ENCODE measurements at regions not wholly inside any gene's neighbourhood (a gene's known extent, or its start where the extent isn't known, plus 50 kb on each side); places are given as distances from the start of the nearest gene placed in this dataset.

DNA sequence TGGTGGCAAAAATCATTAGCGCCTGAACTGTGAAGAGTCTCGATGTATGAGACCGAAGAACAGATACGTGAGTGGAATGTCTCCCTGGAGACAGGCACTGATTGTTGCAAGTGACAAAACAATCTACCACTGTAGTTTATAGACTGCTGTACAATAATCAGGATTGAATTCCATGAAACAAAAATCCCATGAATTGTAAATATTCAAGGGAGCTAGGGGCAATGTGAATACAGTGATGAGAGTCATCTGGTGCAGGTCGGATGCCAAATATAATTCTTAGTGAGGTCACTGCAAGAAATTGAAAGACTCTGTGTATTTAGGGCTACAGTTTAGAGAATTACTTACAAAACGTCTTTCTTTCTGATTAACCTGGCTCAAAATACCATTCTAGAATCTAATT, 594.4 kb upstream of the VSTM2A start:
- in situ Hi-C loops (cut with MboI) = no loop called here
- H3K9me3 ChIP-seq (ENCODE audit: low read depth) = no peaks in the 10 kb centered on the region
- H3K79me2 ChIP-seq (ENCODE audit: insufficient read depth) = no peaks in the 10 kb centered on the region
- no peak overlapping the region for H3K4me3 ChIP-seq
- no peaks in the 10 kb centered on the region for H3K9me2 ChIP-seq (ENCODE audit: insufficient read depth)
- H3K9ac ChIP-seq = no peak overlapping the region
- H3K4me2 ChIP-seq (ENCODE audit: unreplicated experiment) = no peak overlapping the region
- H3K27ac ChIP-seq = no peak overlapping the region
- H4K20me1 ChIP-seq (ENCODE audit: insufficient read depth) = no peaks in the 10 kb centered on the region
- H2AFZ ChIP-seq = no peak overlapping the region
- no peaks in the 10 kb centered on the region for H3F3A ChIP-seq (ENCODE audit: insufficient read depth)
- no peak for DNase-seq
- H3K36me3 ChIP-seq (ENCODE audit: low read depth) = no peaks in the 10 kb centered on the region
- no peaks in the 10 kb centered on the region for H3K4me1 ChIP-seq (ENCODE audit: insufficient read depth)
- TF ChIP-seq EZH2phosphoT487 (IDR thresholded peaks at IDR 0.05; ENCODE audit: insufficient read depth, low read depth) (no peak), EZH2 (IDR thresholded peaks at IDR 0.05; ENCODE audit: insufficient read depth, poor library complexity, severe bottlenecking) (no peak)
- no peaks in the 10 kb centered on the region for H3K27me3 ChIP-seq (replicated peaks; ENCODE audit: insufficient read depth)
- WGBS, 2 experiments (ENCODE audit: low coverage in 1 of 2, low lambda C conversion rate in 2 of 2, missing lambda C conversion rate in 2 of 2) = 39 to 45% methylated on average over 6 of the region's 6 CpGs

DNA sequence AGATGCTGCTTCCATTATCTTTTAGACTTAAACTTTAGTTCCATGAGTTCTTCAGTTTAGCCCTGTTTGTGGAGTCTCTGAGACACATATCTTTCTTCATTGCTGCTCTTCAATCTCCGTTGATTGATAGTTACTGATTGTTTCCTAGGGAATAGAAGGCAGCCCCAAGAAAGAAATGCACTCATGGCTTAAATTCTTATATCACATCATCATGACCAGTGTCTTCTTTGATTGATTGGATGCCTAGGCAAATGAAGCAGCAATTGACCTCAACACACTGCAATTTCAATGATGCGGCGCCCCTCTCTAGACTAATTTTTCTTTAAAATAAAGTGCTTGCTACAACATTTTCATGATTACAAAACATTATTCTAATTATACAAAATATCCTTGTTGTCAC, 576.5 kb upstream of the VSTM2A start:
- no peaks in the 10 kb centered on the region for H3K27me3 ChIP-seq (replicated peaks; ENCODE audit: insufficient read depth)

DNA sequence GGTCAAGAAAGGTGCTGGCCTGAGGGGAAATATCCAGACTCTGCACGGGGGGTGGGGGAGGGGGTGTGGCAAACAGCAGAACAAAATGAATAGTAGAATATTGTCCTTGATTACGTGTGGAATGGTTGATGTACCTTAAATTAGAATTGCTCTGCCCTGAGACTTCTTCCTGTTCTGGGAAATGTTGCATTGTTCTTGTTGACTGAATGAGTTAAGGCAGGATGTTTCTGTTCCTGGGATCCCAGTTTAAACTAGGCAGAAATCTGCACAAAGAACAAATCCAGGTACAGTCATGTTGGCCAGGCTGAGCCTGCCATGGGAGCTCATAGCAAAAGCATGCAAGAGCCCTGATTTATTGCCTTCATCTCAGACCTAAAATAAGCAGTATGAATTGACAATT, 558.7 kb upstream of the VSTM2A start:
- TF ChIP-seq EZH2phosphoT487 (IDR thresholded peaks at IDR 0.05; ENCODE audit: insufficient read depth, low read depth) (no peak), EZH2 (IDR thresholded peaks at IDR 0.05; ENCODE audit: insufficient read depth, poor library complexity, severe bottlenecking) (no peak)
- Histone ChIP-seq H3K27ac (no peak overlapping the region), H4K20me1 (ENCODE audit: insufficient read depth) (no peaks in the 10 kb centered on the region), H2AFZ (no peak overlapping the region), H3K4me2 (ENCODE audit: unreplicated experiment) (no peak overlapping the region), H3K9me2 (ENCODE audit: insufficient read depth) (no peaks in the 10 kb centered on the region), H3K9ac (no peak overlapping the region), H3F3A (ENCODE audit: insufficient read depth) (no peaks in the 10 kb centered on the region), H3K27me3 (replicated peaks; ENCODE audit: insufficient read depth) (no peaks in the 10 kb centered on the region), H3K9me3 (ENCODE audit: low read depth) (no peaks in the 10 kb centered on the region), H3K4me3 (no peak overlapping the region), H3K36me3 (ENCODE audit: low read depth) (no peaks in the 10 kb centered on the region), H3K4me1 (ENCODE audit: insufficient read depth) (no peaks in the 10 kb centered on the region), H3K79me2 (ENCODE audit: insufficient read depth) (no peaks in the 10 kb centered on the region)
- 4 to 14% methylated on average over 2 of the region's 2 CpGs for WGBS, 2 experiments (ENCODE audit: low coverage in 1 of 2, low lambda C conversion rate in 2 of 2, missing lambda C conversion rate in 2 of 2)
- DNase-seq = no peak
- in situ Hi-C loops (cut with MboI) = no loop called here

More for the DNA sequence above, 576.5 kb upstream of the VSTM2A start:
- Histone ChIP-seq H3K4me3 (no peak overlapping the region), H4K20me1 (ENCODE audit: insufficient read depth) (no peaks in the 10 kb centered on the region), H2AFZ (no peak overlapping the region), H3K79me2 (ENCODE audit: insufficient read depth) (no peaks in the 10 kb centered on the region), H3K9me3 (ENCODE audit: low read depth) (no peaks in the 10 kb centered on the region), H3K27ac (no peak overlapping the region), H3K4me2 (ENCODE audit: unreplicated experiment) (no peak overlapping the region), H3K9ac (no peak overlapping the region), H3K9me2 (ENCODE audit: insufficient read depth) (no peaks in the 10 kb centered on the region), H3K4me1 (ENCODE audit: insufficient read depth) (no peaks in the 10 kb centered on the region), H3K36me3 (ENCODE audit: low read depth) (no peaks in the 10 kb centered on the region), H3F3A (ENCODE audit: insufficient read depth) (no peaks in the 10 kb centered on the region)
- no peak for TF ChIP-seq EZH2phosphoT487 (IDR thresholded peaks at IDR 0.05; ENCODE audit: insufficient read depth, low read depth)
- TF ChIP-seq EZH2 (IDR thresholded peaks at IDR 0.05; ENCODE audit: insufficient read depth, poor library complexity, severe bottlenecking) = no peak
- no peak for DNase-seq
- in situ Hi-C loops (cut with MboI) = no loop called here
- 29 to 34% methylated on average over 3 of the region's 3 CpGs for WGBS, 2 experiments (ENCODE audit: low coverage in 1 of 2, low lambda C conversion rate in 2 of 2, missing lambda C conversion rate in 2 of 2)

DNA sequence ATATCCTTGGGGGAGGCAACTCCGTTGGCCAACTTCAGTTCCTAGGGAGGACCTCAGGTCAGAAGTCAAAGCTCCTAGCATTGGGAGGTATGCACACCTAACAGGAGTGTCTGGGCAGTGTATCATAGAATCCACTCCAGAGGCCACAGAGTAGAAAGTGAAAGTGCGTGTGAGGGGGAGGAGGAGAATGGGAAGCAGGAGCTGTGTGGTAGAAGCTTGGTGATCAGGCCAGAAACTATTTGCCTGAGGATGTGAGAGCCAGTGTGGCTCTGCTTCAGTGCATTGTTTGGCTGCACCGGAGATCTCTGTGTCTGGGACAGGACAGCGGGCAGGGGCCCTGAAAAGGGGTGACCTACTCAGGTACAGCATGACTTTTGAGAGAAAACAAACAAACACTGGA, 557.4 kb upstream of the VSTM2A start:
- Histone ChIP-seq H4K20me1 (ENCODE audit: insufficient read depth) (no peaks in the 10 kb centered on the region), H3K9me3 (ENCODE audit: low read depth) (no peaks in the 10 kb centered on the region), H3K9me2 (ENCODE audit: insufficient read depth) (no peaks in the 10 kb centered on the region), H3K27me3 (replicated peaks; ENCODE audit: insufficient read depth) (no peaks in the 10 kb centered on the region), H2AFZ (no peak overlapping the region), H3K4me2 (ENCODE audit: unreplicated experiment) (no peak overlapping the region), H3K79me2 (ENCODE audit: insufficient read depth) (no peaks in the 10 kb centered on the region), H3F3A (ENCODE audit: insufficient read depth) (no peaks in the 10 kb centered on the region), H3K27ac (no peak overlapping the region), H3K4me1 (ENCODE audit: insufficient read depth) (no peaks in the 10 kb centered on the region), H3K36me3 (ENCODE audit: low read depth) (no peaks in the 10 kb centered on the region), H3K9ac (no peak overlapping the region), H3K4me3 (no peak overlapping the region)
- no peak for DNase-seq
- WGBS, 2 experiments (ENCODE audit: low coverage in 1 of 2, low lambda C conversion rate in 2 of 2, missing lambda C conversion rate in 2 of 2) = 13 to 14% methylated on average over 4 of the region's 4 CpGs
- in situ Hi-C loops (cut with MboI) = no loop called here
- TF ChIP-seq EZH2 (IDR thresholded peaks at IDR 0.05; ENCODE audit: insufficient read depth, poor library complexity, severe bottlenecking) = no peak
- no peak for TF ChIP-seq EZH2phosphoT487 (IDR thresholded peaks at IDR 0.05; ENCODE audit: insufficient read depth, low read depth)

DNA sequence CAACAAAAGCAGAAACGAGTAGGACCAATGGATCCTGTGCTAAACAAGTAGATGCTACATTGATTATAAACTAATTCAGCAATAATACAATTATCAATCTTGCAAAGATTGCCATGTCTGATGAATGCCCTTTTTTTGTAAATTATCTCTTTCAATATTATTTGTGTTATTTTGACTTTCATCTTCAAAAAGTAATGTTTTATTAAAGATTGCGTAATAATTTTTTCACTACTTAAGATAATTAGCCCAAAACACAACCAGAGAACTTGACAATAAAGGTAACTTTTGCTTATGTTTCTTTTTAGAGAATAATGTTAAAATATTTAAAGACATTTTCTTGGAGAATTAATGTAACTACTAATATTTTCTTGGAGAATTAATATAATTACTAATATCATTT, 553.8 kb upstream of the VSTM2A start:
- no peak for TF ChIP-seq EZH2 (IDR thresholded peaks at IDR 0.05; ENCODE audit: insufficient read depth, poor library complexity, severe bottlenecking)
- TF ChIP-seq EZH2phosphoT487 (IDR thresholded peaks at IDR 0.05; ENCODE audit: insufficient read depth, low read depth) = no peak
- in situ Hi-C loops (cut with MboI) = no loop called here
- Histone ChIP-seq H3K4me1 (ENCODE audit: insufficient read depth) (no peaks in the 10 kb centered on the region), H4K20me1 (ENCODE audit: insufficient read depth) (no peaks in the 10 kb centered on the region), H3K9me3 (ENCODE audit: low read depth) (no peaks in the 10 kb centered on the region), H3K27ac (no peak overlapping the region), H3K9me2 (ENCODE audit: insufficient read depth) (no peaks in the 10 kb centered on the region), H3F3A (ENCODE audit: insufficient read depth) (no peaks in the 10 kb centered on the region), H3K9ac (no peak overlapping the region), H3K79me2 (ENCODE audit: insufficient read depth) (no peaks in the 10 kb centered on the region), H3K36me3 (ENCODE audit: low read depth) (no peaks in the 10 kb centered on the region), H2AFZ (no peak overlapping the region), H3K27me3 (replicated peaks; ENCODE audit: insufficient read depth) (no peaks in the 10 kb centered on the region), H3K4me3 (no peak overlapping the region), H3K4me2 (ENCODE audit: unreplicated experiment) (no peak overlapping the region)
- 9% methylated on average over 2 of the region's 2 CpGs for WGBS, 2 experiments (ENCODE audit: low coverage in 1 of 2, low lambda C conversion rate in 2 of 2, missing lambda C conversion rate in 2 of 2)
- DNase-seq = no peak
